Panc1 (cell line): ENCODE measurements at regions not wholly inside any gene's neighbourhood (a gene's known extent, or its start where the extent isn't known, plus 50 kb on each side); places are given as distances from the start of the nearest gene placed in this dataset.

Source experiments
- ATAC-seq: fragments of 200-7000 bp; cut with Tn5 transposase; 2 replicates; pipeline ENCODE4 v1.9.1; 2020; ENCODE audit warnings: mild to moderate bottlenecking, moderate library complexity
- BruUV-seq: library from RNA; stranded (reverse); fragments of 400-500 nt; replicated peaks from 2 replicates; lab custom pipeline; 2021; lab: Mats Ljungman, UMichigan
- CTCF ChIA-PET: fragments of 300-600 bp; sonication (Branson Sonifier 250); formaldehyde crosslinking; loops from one replicate; lab custom pipeline; 2022; ENCODE audit warnings: antibody characterized with exemption; lab: Charles Lee
- POLR2A ChIA-PET: fragments of 300-600 bp; sonication (Branson Sonifier 250); formaldehyde crosslinking; loops from one replicate; lab custom pipeline; 2022; ENCODE audit warnings: antibody characterized with exemption; lab: Charles Lee
- DNase-seq: peaks from one replicate; pipeline ENCODE4 v3.0.0-alpha.2; 2010; ENCODE audit warnings: low read depth, low spot score
- H3K27ac ChIP-seq: 2 replicates; pipeline ENCODE4 v1.5.1; 2011; ENCODE audit warnings: mild to moderate bottlenecking, low read length, inconsistent platforms
- H3K27me3 ChIP-seq: fragments of 200-500 bp; sonication (Bioruptor generic); 2 replicates; pipeline ENCODE4 v1.6.0; 2014; ENCODE audit warnings: low read length, inconsistent platforms; ENCODE audit not compliant: control insufficient read depth, insufficient read depth
- H3K36me3 ChIP-seq: fragments of 200-500 bp; sonication (Bioruptor generic); 2 replicates; pipeline ENCODE4 v1.5.1; 2014; ENCODE audit warnings: inconsistent platforms, mild to moderate bottlenecking, low read length, moderate library complexity; ENCODE audit not compliant: control insufficient read depth, insufficient read depth
- H3K4me1 ChIP-seq: 2 replicates; pipeline ENCODE4 v1.5.1; 2011; ENCODE audit warnings: inconsistent platforms, mild to moderate bottlenecking, low read length, moderate library complexity; ENCODE audit not compliant: control insufficient read depth, insufficient read depth
- H3K4me3 ChIP-seq, 2 experiments: 2 replicates each; pipeline ENCODE4 v1.5.1; 2011 to 2012; ENCODE audit warnings: low read depth in 2 of 2, low read length in 2 of 2, mild to moderate bottlenecking in 2 of 2, inconsistent platforms in 1 of 2, moderate library complexity in 1 of 2
- H3K9me3 ChIP-seq: fragments of 200-500 bp; sonication (Bioruptor generic); 2 replicates; pipeline ENCODE4 v1.5.1; 2014; ENCODE audit warnings: low read depth, mild to moderate bottlenecking, inconsistent platforms, low read length, moderate library complexity; ENCODE audit not compliant: control insufficient read depth, insufficient read depth
- CTCF ChIP-seq: fragments of 450-650 bp; IDR thresholded peaks from 2 replicates; pipeline ENCODE4 v1.5.1; 2017; ENCODE audit warnings: mild to moderate bottlenecking
- POLR2AphosphoS5 ChIP-seq: IDR thresholded peaks from 2 replicates; pipeline ENCODE4 v1.6.1; 2012; ENCODE audit warnings: mild to moderate bottlenecking, low read depth, low read length, moderate library complexity
- REST ChIP-seq, 2 experiments: IDR thresholded peaks; 2 replicates each; pipeline ENCODE4 v1.6.1; 2011 to 2012; ENCODE audit warnings: low read depth in 2 of 2, control low read depth in 1 of 2, low read length in 1 of 2, mild to moderate bottlenecking in 1 of 2, moderate library complexity in 1 of 2; ENCODE audit not compliant: insufficient read depth in 1 of 2
- SIN3A ChIP-seq: IDR thresholded peaks from 2 replicates; pipeline ENCODE4 v1.6.1; 2012; ENCODE audit warnings: low read depth, mild to moderate bottlenecking, low read length, moderate library complexity, borderline replicate concordance; ENCODE audit not compliant: insufficient read depth
- TCF7L2 ChIP-seq: IDR thresholded peaks from 2 replicates; pipeline ENCODE4 v1.6.1; 2011; ENCODE audit warnings: mild to moderate bottlenecking, low read depth, low read length, inconsistent platforms
- in situ Hi-C: cut with HindIII; loops from 2 replicates; pipeline ENCODE4 v1.10.0; 2016; ENCODE audit warnings: low sequenced_read_pairs, low pct_unique_long_range_greater_than_20kb
- intact Hi-C: fragments of 100-400 bp; cut with micrococcal nuclease; formaldehyde crosslinking; loops from one replicate; pipeline ENCODE4 v1.10.0; 2022; ENCODE audit not compliant: unreplicated experiment

DNA sequence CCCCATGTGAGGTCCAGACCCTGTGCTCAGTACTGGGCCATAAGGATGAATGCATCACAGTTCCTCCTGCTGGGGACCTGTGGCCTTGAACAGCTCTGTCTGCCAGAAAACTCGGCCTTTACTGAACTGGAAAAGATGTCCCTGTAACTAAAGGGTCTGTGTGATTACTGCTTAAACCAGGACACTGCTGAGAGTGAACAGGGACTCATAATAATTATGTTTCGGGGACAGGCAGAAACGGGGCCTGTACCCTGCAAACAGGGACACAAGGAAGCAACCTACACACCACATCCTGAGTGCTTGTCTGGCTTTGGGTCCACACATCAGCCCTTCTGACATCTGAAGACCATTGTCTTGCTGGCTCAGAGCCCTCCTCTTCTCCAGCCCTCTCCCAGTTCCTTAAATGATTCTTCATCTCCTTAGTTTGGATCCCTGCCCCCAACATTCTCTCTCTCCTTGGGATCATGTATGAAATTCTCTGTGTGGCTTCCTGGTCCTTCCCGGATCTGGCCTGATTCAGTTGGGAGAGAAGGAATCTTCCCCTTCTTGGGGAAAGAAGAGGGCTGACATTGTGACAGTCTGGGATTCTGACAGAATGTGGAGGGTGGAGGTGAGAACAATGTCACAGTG, 248.0 kb downstream of the MYCN start:
- Histone ChIP-seq H3K27ac (no peak overlapping the region), H3K4me3 (no peak overlapping the region), H3K36me3 (no peaks in the 10 kb centered on the region), H3K9me3 (no peaks in the 10 kb centered on the region), H3K27me3 (peaks cover 3% of the 10 kb centered on the region; the same call in 1 of the 2 replicates), H3K4me1 (no peaks in the 10 kb centered on the region)
- no peak for ATAC-seq
- TF ChIP-seq REST (IDR thresholded peaks at IDR 0.05; ENCODE audit: insufficient read depth in 1 of 2, low read depth in 2 of 2, low read length in 1 of 2) (no peak), SIN3A (no peak), TCF7L2 (no peak), CTCF (no peak), POLR2AphosphoS5 (no peak)
- intact Hi-C loops (no loop called here), in situ Hi-C loops (no loop called here)
- DNase-seq = no peak
- POLR2A ChIA-PET = no interaction called here
- CTCF ChIA-PET = no interaction called here
- no TSS peak for BruUV-seq

DNA sequence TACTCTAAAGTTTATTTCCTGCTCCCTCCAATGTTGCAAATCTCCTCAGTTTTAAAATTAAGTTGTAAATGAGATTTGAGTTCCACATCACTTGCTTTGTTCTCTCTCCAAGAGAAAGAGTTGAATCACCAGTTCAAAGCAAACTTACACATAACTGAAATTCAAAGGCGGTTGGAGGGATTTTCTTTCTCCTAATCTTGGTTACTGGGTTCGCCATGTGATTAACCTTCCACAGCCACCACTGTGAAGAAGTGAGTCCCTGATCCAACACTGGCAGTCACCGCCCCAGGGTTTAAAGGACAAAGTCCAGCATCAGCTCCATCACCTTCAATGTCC, 247.1 kb downstream of the MYCN start:
- DNase-seq (no peak), ATAC-seq (no peak)
- no peaks in the 10 kb centered on the region for H3K9me3 ChIP-seq
- no peak overlapping the region for H3K27ac ChIP-seq
- intact Hi-C loops (no loop called here), in situ Hi-C loops (no loop called here)
- BruUV-seq = no TSS peak
- TF ChIP-seq POLR2AphosphoS5 = no peak
- TF ChIP-seq SIN3A = no peak
- no peak for TF ChIP-seq TCF7L2
- no peak for TF ChIP-seq CTCF
- TF ChIP-seq REST (IDR thresholded peaks at IDR 0.05; ENCODE audit: insufficient read depth in 1 of 2, low read depth in 2 of 2, low read length in 1 of 2) = no peak
- no peak overlapping the region for H3K4me3 ChIP-seq
- H3K36me3 ChIP-seq = no peaks in the 10 kb centered on the region
- ChIA-PET POLR2A (no interaction called here), CTCF (no interaction called here)
- no peaks in the 10 kb centered on the region for H3K4me1 ChIP-seq
- peaks cover 3% of the 10 kb centered on the region; the same call in 1 of the 2 replicates for H3K27me3 ChIP-seq
